ENCODE measurements at regions not wholly inside any gene's neighbourhood (a gene's known extent, or its start where the extent isn't known, plus 50 kb on each side); places are given as distances from the start of the nearest gene placed in this dataset.

DNA sequence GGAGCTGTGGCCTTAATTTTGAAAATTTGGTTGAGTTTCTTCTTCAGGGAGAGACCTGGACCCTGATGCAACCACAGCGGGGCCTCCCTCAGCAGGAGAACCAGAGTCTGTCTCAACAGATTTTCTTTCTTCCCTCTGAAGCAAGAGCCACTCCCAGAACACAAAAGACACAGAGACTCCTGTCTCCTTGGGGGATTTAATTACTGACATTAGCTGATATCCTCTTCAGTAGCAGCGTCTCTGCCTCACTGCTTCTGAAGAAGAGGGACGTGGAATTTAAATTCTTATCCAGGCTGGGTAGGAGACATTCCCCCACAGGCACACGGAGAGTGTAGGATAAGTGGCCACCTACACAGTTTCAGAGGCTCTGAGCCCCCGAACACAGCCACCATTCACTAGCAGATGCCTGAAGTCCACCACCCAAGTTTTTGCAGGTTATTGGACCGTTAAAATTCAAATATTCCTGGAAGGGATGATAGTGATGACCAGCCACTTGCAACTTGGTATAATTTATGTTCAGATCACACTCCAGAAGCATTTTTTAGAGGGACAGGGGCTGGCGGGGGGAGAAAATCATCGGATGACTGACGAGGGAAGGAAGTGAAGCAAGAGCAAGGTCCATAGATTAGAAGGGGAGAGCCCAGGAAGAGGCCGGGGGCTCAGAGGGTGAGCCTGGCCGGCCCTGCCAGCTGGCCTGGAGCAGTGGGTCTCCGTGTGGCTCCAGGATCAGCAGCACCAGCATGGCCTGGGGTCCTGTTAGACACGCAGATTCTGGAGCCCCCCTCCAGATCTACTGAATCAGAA is 109.7 kb downstream of the BDH1 start:
- Histone ChIP-seq H3K27ac (no peak overlapping the region), H3K4me1 (replicated peaks) (no peaks in the 10 kb centered on the region), H3K27me3 (replicated peaks; ENCODE audit: insufficient read depth) (no peaks in the 10 kb centered on the region), H3K36me3 (no peaks in the 10 kb centered on the region), H3K4me3 (no peak overlapping the region), H3K9me3 (no peaks in the 10 kb centered on the region)
- no peak for TF ChIP-seq POLR2A (IDR thresholded peaks at IDR 0.05)
- no peak for TF ChIP-seq POLR2AphosphoS5 (IDR thresholded peaks at IDR 0.05)
- TF ChIP-seq, protein P1, sequence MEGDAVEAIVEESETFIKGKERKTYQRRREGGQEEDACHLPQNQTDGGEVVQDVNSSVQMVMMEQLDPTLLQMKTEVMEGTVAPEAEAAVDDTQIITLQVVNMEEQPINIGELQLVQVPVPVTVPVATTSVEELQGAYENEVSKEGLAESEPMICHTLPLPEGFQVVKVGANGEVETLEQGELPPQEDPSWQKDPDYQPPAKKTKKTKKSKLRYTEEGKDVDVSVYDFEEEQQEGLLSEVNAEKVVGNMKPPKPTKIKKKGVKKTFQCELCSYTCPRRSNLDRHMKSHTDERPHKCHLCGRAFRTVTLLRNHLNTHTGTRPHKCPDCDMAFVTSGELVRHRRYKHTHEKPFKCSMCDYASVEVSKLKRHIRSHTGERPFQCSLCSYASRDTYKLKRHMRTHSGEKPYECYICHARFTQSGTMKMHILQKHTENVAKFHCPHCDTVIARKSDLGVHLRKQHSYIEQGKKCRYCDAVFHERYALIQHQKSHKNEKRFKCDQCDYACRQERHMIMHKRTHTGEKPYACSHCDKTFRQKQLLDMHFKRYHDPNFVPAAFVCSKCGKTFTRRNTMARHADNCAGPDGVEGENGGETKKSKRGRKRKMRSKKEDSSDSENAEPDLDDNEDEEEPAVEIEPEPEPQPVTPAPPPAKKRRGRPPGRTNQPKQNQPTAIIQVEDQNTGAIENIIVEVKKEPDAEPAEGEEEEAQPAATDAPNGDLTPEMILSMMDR (IDR thresholded peaks at IDR 0.05), result no peak
- no peak for DNase-seq (ENCODE audit: low spot score)
- WGBS, result 72% methylated on average over 13 of the region's 13 CpGs
- intact Hi-C loops (cut with DNase I), result no loop called here

DNA sequence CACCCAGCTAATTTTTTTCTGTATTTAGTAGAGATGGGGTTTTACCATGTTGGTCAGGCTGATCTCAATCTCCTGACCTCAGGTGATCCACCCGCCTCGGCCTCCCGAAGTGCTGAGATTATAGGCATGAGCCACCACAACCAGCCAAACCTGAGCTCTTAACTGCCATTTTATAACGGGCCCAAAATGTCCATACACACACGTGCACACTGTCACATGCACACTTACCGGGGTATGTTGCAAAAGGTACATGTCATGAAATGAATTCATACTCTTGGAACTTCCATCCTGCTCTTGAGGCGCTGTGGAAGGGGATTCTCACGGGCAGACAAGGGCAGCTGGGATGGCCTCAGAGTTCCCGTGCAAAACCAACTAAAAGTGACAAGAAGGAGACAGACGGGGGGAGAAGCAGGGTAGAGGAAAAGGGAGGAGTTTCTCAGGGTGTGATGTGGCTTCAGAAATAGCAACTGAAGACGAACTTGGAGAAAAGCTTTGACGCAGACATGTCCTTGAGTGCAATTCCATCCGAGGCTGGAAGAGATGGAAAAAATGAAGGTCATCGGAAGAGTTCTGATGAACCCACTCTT is 110.9 kb downstream of the BDH1 start:
- H3K4me3 ChIP-seq, result no peak overlapping the region
- H3K27me3 ChIP-seq (replicated peaks; ENCODE audit: insufficient read depth), result no peaks in the 10 kb centered on the region
- no peaks in the 10 kb centered on the region for H3K4me1 ChIP-seq (replicated peaks)
- H3K36me3 ChIP-seq, result no peaks in the 10 kb centered on the region
- 91% methylated on average over 14 of the region's 14 CpGs for WGBS
- no peak for DNase-seq (ENCODE audit: low spot score)
- no peaks in the 10 kb centered on the region for H3K9me3 ChIP-seq
- intact Hi-C loops (cut with DNase I), result no loop called here
- TF ChIP-seq, protein P1 (IDR thresholded peaks at IDR 0.05), result no peak
- TF ChIP-seq POLR2A (IDR thresholded peaks at IDR 0.05) (no peak), POLR2AphosphoS5 (IDR thresholded peaks at IDR 0.05) (no peak)
- H3K27ac ChIP-seq, result no peak overlapping the region

DNA sequence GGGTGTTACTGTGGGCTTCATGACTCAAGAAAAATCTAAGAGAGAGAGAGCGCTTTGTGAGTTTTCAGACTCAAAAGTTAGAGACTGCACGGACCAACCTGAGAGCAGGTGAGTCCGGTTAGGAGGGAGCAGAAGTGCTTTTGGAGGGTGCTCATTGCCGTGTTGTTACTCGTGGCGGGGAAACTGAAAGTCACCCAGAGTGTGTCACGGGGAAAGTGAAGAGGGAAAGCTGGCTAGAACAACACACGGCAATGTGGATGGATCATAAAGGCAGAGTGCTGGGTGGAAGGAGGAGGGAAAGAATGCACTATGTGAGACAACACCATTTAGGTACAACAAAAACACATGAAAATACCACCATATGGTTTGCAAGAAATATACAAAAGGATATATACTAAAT is 112.3 kb downstream of the BDH1 start:
- no peak for DNase-seq (ENCODE audit: low spot score)
- intact Hi-C loops (cut with DNase I), result no loop called here
- WGBS, result 95% methylated on average over 8 of the region's 8 CpGs

DNA sequence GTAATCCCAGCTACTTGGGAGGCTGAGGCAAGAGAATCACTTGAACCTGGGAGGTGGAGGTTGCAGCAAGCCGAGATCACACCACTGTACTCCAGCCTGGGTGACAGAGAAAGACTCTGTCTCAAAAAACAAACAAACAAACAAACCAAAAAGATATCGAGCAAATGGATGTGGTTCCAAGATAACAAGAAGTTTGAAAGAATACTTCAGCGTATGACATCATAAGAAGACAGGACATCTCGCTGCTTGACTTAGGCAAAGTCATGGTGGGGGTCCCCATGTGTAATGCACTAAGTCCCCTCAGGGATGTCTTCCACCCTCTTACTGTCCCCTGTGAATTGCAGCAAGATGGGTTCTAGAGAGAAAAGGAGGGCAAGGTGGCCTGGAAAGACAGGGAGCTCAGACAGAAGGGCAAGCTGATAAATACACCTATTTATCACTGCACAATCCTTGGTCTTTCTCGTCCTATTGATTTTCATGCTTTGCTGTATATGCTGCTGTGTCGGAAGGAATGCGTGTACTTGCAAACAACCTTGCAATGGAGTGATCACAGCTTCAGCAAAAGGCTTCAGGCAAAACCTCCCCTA is 115.0 kb downstream of the BDH1 start:
- H3K27me3 ChIP-seq (replicated peaks; ENCODE audit: insufficient read depth), result no peaks in the 10 kb centered on the region
- intact Hi-C loops (cut with DNase I), result no loop called here
- WGBS, result 92% methylated on average over 7 of the region's 7 CpGs

More for the DNA sequence above, 112.3 kb downstream of the BDH1 start:
- Histone ChIP-seq H3K4me3 (no peak overlapping the region), H3K36me3 (no peaks in the 10 kb centered on the region), H3K27me3 (replicated peaks; ENCODE audit: insufficient read depth) (no peaks in the 10 kb centered on the region), H3K27ac (no peak overlapping the region), H3K4me1 (replicated peaks) (no peaks in the 10 kb centered on the region), H3K9me3 (no peaks in the 10 kb centered on the region)
- TF ChIP-seq POLR2A (IDR thresholded peaks at IDR 0.05), result no peak
- no peak for TF ChIP-seq POLR2AphosphoS5 (IDR thresholded peaks at IDR 0.05)
- TF ChIP-seq, protein P1 (IDR thresholded peaks at IDR 0.05), result no peak

More for the DNA sequence above, 115.0 kb downstream of the BDH1 start:
- H3K36me3 ChIP-seq, result no peaks in the 10 kb centered on the region
- TF ChIP-seq, protein P1 (IDR thresholded peaks at IDR 0.05), result no peak
- no peak for TF ChIP-seq POLR2AphosphoS5 (IDR thresholded peaks at IDR 0.05)
- TF ChIP-seq POLR2A (IDR thresholded peaks at IDR 0.05), result no peak
- no peak for DNase-seq (ENCODE audit: low spot score)
- no peak overlapping the region for H3K4me3 ChIP-seq
- H3K9me3 ChIP-seq, result no peaks in the 10 kb centered on the region
- H3K27ac ChIP-seq, result no peak overlapping the region
- no peaks in the 10 kb centered on the region for H3K4me1 ChIP-seq (replicated peaks)
